ENCODE measurements at regions not wholly inside any gene's neighbourhood (a gene's known extent, or its start where the extent isn't known, plus 50 kb on each side); places are given as distances from the start of the nearest gene placed in this dataset.
A peak's percentile ranks its signal among the peaks of the same experiment; 100 is the strongest.

DNA sequence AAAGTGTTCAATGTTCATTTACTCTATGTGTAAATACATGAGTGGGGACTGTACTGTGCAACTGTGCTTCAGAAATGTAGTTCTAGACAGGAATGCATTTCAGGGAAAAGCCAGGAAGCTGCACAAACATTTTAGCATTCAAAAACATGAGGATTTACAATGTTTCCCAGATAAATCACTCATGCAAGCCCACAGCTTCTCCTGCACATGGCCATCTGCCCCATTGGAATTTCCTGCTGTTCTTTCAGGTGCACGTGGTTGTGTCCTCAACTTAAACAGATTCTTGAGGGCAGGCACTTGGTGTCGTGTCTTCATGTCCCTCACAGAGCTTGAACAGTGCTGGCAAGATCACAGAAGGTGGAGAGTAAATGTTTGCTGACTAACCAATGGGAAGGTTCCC lies 101.5 kb downstream of the UNC5CL start:
- no peak for DNase-seq (ENCODE audit: low spot score)

- DNase-seq (ENCODE audit: low spot score), result no peak
Observed at GRCh38 chr6:40936818-40937251, 102.2 kb downstream of the UNC5CL start.

DNA sequence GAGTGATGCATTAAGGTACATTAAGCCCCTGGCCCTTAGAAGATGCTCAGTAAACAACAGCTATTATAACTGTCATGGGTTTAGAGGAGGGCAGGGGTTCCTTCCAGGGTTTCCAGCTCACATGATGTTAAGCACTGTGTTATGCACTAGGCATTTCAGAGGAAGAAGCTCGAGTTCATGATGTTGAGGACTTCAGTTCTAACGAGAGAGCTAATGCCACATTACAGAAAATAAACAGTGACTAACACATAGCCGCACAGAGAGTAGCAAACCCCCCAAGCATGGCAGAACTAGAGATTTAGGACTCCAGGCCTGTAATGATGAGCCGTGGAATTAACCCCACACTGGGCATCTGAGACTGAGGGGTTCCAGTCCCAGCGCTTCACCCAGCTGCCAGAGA lies 105.2 kb downstream of the UNC5CL start:
- no peak for DNase-seq (ENCODE audit: low spot score)

GRCh38 chr6:40932953-40933352 lies 106.1 kb downstream of the UNC5CL start:
- no peak for DNase-seq (ENCODE audit: low spot score)

- no peak for DNase-seq (ENCODE audit: low spot score)
Observed at GRCh38 chr6:40932366-40932765, 106.7 kb downstream of the UNC5CL start.

- DNase-seq (ENCODE audit: low spot score), result no peak
Observed at GRCh38 chr6:40931931-40932330, 107.1 kb downstream of the UNC5CL start.

DNA sequence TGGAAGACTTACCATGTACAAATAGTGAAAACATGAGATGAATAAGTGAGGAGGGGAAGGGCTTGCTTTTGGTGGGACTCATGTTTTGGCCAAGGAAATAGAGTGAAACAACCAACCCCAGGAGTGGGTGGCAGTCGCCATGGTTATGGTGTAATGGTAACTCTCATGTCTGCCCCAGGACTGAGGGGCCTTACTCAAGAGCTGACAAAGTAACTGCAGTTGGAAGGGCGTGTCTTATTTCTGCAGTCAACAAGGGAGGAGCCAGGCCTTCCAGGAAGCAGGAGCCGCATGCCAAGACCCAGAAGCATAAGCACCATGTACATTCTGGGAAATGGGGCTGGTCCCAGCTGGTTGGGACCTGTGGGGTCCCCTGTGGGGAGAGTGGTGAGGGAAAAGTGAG lies 108.5 kb downstream of the UNC5CL start:
- DNase-seq (ENCODE audit: low spot score), result peak; percentile 12

GRCh38 chr6:40930045-40930444 lies 109.0 kb downstream of the UNC5CL start:
- no peak for DNase-seq (ENCODE audit: low spot score)

DNA sequence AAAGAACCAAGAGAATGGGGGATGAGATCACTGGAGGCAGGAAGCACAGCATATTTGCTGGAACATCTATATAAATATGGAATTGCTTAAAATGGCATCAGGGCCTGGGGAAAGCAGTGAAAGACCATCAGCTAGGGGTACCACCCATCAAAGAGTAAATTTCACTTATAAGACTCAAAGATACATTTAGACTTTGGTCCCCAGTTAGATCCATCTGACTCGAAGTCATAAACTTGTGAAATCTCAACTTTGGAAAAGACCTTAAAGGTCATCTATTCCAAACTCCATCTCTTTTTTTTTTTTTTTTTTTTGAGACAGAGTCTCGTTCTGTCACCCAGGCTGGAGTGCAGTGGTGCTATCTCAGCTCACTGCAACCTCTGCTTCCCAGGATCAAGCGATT lies 109.8 kb downstream of the UNC5CL start:
- no peak for DNase-seq (ENCODE audit: low spot score)

DNA sequence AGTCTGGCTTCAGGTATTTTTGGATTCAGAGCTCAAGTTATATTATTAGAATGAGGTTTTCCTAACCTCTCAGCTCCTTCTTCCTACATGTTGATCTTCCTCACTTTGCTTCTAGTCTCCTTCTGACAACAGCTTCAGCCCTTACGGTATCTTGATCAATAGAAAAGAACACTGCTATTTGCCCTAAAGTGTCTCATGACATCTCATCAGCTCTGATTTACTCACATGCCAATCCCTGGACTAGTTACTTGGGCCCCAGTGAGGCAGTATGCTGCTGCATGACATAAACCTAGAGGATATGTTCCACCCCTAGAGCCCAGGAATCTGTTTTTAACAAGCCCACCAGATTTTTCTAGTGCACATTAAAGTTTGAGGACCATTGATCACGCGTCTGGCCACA lies 110.3 kb downstream of the UNC5CL start:
- DNase-seq (ENCODE audit: low spot score), result no peak

- DNase-seq (ENCODE audit: low spot score), result no peak
Observed at GRCh38 chr6:40928307-40928706, 110.7 kb downstream of the UNC5CL start.

DNA sequence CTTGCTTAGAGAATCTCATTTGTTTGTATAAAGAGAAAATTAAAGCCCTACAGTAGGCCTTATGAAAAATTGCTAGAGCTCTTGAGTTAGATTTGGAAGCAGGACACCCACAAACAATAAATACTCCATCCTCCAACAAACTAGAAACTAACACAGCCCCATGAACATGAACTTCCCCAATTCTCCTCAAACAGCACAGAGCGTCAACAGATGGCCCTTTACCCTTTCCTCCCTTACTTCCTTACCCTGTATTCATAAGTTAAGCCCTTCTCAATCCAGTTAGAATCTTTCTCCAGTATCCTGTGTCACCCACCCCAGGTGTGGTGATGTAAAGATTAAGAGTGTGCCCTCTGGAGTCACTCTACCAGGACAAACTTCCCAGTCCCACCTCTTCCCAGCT lies 113.7 kb downstream of the UNC5CL start:
- DNase-seq (ENCODE audit: low spot score), result no peak

DNA sequence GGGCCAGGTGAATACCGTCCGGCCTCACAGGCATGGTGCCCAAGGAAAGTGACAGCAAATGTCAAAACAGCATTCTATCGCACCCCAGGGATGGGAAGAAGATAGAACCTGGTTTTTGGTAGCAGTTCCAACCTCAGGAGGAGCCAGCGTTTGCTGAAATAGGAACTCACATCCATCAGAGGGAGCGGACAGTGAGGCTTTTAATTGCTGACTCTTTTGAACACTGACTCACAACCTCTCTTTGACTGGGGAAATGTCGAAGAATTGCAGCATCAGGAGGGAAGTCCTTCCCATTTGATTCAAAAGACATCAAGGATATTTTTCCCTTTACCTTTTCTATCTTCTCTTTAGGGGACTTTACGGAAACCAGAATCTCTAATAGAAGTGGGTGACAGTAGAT lies 114.2 kb downstream of the UNC5CL start:
- DNase-seq (ENCODE audit: low spot score), result no peak

DNA sequence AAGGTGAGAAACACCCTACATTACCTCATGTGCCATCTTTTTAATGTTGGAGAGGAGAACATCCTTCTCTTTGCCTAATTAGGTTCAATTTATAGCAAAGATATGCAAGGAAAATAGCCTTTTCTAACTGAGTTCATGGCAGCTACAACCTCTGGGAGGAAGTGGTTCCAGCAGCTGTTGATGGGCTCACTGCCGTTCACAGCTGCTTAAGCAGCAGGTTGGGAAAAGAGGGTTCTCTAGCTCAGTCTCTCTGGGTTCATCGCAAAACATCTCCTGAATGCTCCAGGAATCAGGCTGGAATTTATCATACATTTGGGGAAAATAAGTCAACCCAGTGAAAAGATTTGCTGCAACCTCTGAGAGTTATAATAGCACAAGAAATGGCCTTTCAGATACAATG lies 115.1 kb downstream of the UNC5CL start:
- DNase-seq (ENCODE audit: low spot score), result no peak

- DNase-seq (ENCODE audit: low spot score), result no peak
Observed at GRCh38 chr6:40923326-40923725, 115.7 kb downstream of the UNC5CL start.

DNA sequence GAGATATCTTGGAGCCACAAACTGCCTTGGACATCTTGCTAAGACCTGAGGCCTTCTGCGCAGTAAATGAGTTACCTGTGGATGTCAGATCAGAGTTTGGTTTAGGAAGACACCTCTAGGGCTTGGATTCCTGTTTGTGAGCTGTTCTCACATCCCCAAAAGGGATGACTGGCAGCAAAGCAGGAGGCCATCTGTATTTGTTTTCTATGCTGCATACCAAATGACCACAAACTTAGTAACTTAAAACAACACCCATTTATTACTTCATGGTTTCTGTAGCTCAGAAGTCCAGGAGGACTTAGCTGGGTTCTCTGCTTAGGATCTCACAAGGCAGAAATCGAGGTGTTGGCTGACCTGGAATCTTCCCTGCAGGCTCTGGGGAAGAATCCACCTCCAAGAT lies 116.7 kb downstream of the UNC5CL start:
- DNase-seq (ENCODE audit: low spot score), result no peak

DNA sequence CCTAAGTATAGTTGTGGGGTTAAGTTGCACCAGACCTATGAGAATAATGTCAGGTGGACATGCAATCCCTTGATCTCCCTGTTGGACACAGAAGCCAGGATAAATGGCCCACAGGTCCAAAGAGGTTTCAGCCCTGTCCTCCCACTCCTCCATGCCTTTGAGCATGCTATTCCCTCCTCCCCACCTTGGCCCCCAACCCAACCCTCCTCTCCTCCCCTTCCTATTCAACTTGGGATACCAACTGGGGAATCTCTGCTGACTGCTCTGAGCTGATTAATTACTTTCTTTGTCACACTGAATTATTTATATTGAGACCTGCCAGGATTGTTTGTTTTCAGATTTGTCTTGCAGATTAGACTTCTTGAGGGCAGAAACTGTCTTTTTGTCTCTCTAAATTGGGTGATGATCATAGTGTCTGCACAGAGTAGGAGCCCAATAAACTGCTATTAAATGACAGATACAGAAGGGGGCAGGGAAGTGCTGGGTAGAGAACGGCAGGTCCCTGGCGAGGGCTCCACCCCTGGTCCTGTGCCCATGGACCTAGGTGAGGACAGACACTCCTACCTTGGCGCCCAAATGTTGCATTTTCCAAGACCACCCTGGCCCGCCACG lies 120.9 kb downstream of the UNC5CL start:
- no peak for DNase-seq (ENCODE audit: low spot score)

DNA sequence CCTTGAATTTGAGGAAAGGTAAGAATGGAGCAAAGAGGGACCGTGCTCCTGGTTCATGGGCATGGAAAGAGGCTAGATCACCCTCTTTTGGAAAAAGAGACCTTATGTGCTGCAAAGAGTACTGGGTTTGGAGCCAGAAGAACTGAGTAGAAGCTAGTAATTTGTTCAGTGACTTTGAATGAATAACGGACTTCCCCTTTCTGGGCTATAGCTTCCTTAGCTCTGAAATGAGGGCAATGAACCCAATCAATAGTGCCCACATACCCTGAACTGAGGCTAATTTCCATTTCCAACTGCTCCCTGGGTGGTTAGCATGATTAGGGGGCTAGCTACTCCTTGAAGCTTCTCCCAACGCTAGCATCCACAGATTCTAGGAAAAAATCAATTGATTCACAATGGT lies 121.4 kb downstream of the UNC5CL start:
- DNase-seq (ENCODE audit: low spot score), result no peak

DNA sequence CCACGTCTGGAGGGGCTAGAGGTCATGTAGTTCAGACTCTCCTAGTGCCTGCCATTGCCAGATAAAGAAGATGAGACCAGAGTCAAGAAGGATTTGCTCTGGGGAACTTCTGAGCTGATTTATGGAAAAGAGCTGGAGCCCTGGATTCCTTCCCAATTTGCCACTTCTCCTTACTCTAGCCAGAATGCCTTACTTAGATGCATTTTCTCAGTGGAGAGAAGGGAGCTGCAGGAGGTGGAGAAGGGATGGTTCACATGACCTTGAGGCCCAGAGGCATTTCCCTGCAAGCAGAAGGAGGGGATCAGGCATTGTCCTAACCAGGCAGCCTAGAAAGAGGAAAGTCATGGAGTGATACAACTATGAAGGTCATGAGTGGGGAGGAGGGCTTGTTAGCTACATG lies 122.2 kb downstream of the UNC5CL start:
- DNase-seq (ENCODE audit: low spot score), result no peak

DNA sequence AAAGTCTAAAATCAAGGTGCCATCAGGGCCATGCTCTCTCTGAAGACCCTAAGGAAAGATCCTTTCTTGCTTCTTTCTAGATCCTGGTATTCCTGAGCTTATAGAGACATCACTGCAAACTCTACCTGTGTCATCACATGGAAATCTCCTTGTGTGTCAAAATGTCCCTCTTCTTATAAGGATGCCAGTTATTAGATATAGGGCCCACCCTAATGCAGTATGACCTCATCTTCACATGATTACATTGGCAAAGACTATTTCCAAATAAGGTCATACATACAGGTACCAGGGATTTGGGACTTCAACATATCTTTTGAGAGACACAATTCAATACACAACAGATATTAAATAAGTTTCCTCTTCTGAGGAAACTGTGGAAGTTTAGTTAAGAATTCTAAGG lies 123.9 kb downstream of the UNC5CL start:
- no peak for DNase-seq (ENCODE audit: low spot score)

- no peak for DNase-seq (ENCODE audit: low spot score)
Observed at GRCh38 chr6:40914005-40914404, 125.0 kb downstream of the UNC5CL start.

DNA sequence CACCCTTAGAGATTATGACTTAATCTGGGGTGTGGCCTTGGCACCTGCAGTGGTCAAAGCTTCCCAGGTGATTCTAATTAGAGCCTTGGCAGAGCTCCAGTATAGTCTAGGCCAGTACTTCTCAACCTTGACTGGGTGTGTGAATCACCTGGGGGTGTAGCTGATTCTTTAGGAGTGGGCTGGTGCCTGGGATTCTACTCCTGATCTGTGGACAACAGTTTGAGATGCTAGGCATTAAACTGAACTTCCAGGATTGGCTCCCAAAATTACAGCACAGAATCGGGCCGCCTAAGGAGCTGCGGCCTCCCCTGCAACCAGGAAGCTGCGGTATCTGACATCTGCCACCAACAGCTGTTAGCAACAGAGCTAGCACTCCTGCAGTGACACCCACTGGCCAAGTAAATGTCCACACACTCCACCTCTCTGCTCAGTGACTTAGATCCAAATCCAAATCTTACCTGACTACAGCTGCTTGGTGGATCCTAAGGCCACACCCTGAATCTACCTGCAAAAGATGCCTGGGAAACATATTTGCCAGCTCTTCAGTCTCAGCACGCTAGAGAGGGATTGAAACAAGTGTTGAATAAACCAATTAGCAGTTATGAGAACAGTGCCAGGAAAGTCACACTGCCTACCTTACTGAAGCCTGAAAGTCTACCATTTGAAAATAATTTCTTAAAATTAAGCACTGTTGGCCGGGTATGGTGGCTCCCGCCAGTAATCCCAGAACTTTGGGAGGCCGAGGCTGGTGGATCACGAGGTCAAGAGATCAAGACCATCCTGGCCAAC lies 126.7 kb downstream of the UNC5CL start:
- DNase-seq (ENCODE audit: low spot score), result peak; percentile 15

GRCh38 chr6:40910260-40910893 lies 128.6 kb downstream of the UNC5CL start:
- DNase-seq (ENCODE audit: low spot score), result no peak
